ENCODE measurements at regions not wholly inside any gene's neighbourhood (a gene's known extent, or its start where the extent isn't known, plus 50 kb on each side); places are given as distances from the start of the nearest gene placed in this dataset.

- WGBS (ENCODE audit: missing lambda C conversion rate) = 0% methylated on average over 2 of the region's 2 CpGs
- TF ChIP-seq ZSCAN20 (CRISPR knock-in tag; IDR thresholded peaks at IDR 0.05) = no peak
- TF ChIP-seq, protein P1, sequence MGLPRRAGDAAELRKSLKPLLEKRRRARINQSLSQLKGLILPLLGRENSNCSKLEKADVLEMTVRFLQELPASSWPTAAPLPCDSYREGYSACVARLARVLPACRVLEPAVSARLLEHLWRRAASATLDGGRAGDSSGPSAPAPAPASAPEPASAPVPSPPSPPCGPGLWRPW (IDR thresholded peaks at IDR 0.05) = no peak
- no peak for TF ChIP-seq FOSB (CRISPR knock-in tag; IDR thresholded peaks at IDR 0.05)
- no peak for TF ChIP-seq CHD2 (IDR thresholded peaks at IDR 0.05; ENCODE audit: low read length, partially characterized antibody)
- TF ChIP-seq KDM5A (IDR thresholded peaks at IDR 0.05) = no peak
- no peak for TF ChIP-seq RAD21 (conservative IDR thresholded peaks at IDR 0.05 in 1 of 2, IDR thresholded peaks at IDR 0.05 in 1 of 2)
- TF ChIP-seq PBX3 (IDR thresholded peaks at IDR 0.05) = no peak
- TF ChIP-seq, protein P2, sequence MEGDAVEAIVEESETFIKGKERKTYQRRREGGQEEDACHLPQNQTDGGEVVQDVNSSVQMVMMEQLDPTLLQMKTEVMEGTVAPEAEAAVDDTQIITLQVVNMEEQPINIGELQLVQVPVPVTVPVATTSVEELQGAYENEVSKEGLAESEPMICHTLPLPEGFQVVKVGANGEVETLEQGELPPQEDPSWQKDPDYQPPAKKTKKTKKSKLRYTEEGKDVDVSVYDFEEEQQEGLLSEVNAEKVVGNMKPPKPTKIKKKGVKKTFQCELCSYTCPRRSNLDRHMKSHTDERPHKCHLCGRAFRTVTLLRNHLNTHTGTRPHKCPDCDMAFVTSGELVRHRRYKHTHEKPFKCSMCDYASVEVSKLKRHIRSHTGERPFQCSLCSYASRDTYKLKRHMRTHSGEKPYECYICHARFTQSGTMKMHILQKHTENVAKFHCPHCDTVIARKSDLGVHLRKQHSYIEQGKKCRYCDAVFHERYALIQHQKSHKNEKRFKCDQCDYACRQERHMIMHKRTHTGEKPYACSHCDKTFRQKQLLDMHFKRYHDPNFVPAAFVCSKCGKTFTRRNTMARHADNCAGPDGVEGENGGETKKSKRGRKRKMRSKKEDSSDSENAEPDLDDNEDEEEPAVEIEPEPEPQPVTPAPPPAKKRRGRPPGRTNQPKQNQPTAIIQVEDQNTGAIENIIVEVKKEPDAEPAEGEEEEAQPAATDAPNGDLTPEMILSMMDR (IDR thresholded peaks at IDR 0.05) = no peak
- TF ChIP-seq SREBF2 (IDR thresholded peaks at IDR 0.05) = no peak
- no peak for TF ChIP-seq RARB (CRISPR knock-in tag; IDR thresholded peaks at IDR 0.05)
- no peak for TF ChIP-seq POLR2A (IDR thresholded peaks at IDR 0.05; ENCODE audit: low read length)
- no peak for TF ChIP-seq ZNF302 (CRISPR knock-in tag; IDR thresholded peaks at IDR 0.05)
- Histone ChIP-seq H3K4me3 (no peak overlapping the region), H3K4me1 (no peaks in the 10 kb centered on the region), H3K9me3 (no peaks in the 10 kb centered on the region), H3K27ac (no peak overlapping the region), H3K4me2 (no peak overlapping the region)
- ATAC-seq (no peak), DNase-seq (ENCODE audit: low read depth in 1 of 2, low spot score in 1 of 2) (no peak), FAIRE-seq (no peak)
- ChIA-PET CTCF (no interaction called here), POLR2A (no interaction called here)
Observed at GRCh38 chr21:22280851-22281250, 1282.6 kb downstream of the NCAM2 start.

GRCh38 chr21:22288885-22289499 is 1290.8 kb downstream of the NCAM2 start:
- H3K9me3 ChIP-seq = no peaks in the 10 kb centered on the region
- ChIA-PET POLR2A (no interaction called here), CTCF (no interaction called here)
- FAIRE-seq (no peak), DNase-seq (ENCODE audit: low read depth in 1 of 2, low spot score in 1 of 2) (no peak), ATAC-seq (no peak)
- H3K4me3 ChIP-seq = no peak overlapping the region
- H3K4me2 ChIP-seq = no peak overlapping the region
- no peaks in the 10 kb centered on the region for H3K4me1 ChIP-seq
- TF ChIP-seq, protein P1 (IDR thresholded peaks at IDR 0.05) = no peak
- TF ChIP-seq ZFP36 (IDR thresholded peaks at IDR 0.05; ENCODE audit: borderline replicate concordance, partially characterized antibody) (no peak), EHMT2 (IDR thresholded peaks at IDR 0.05; ENCODE audit: low read depth) (no peak), HEYL (CRISPR knock-in tag; IDR thresholded peaks at IDR 0.05) (no peak), KDM5A (IDR thresholded peaks at IDR 0.05) (no peak), ZC3H11A (IDR thresholded peaks at IDR 0.05) (no peak), HDAC2 (IDR thresholded peaks at IDR 0.05) (no peak), HOXB13 (CRISPR knock-in tag; IDR thresholded peaks at IDR 0.05; ENCODE audit: low read depth) (no peak), PBX3 (IDR thresholded peaks at IDR 0.05) (no peak), EHF (CRISPR knock-in tag; IDR thresholded peaks at IDR 0.05) (no peak), RFX5 (IDR thresholded peaks at IDR 0.05) (no peak)
- 35% methylated on average over 2 of the region's 2 CpGs for WGBS (ENCODE audit: missing lambda C conversion rate)
- no peak overlapping the region for H3K27ac ChIP-seq

- no peak overlapping the region for H3K4me3 ChIP-seq
- ChIA-PET CTCF (no interaction called here), POLR2A (no interaction called here)
- WGBS (ENCODE audit: missing lambda C conversion rate) = 14% methylated on average over 3 of the region's 3 CpGs
- no peak for TF ChIP-seq CBX2 (IDR thresholded peaks at IDR 0.05; ENCODE audit: borderline replicate concordance, low read depth)
- TF ChIP-seq RCOR1 (IDR thresholded peaks at IDR 0.05; ENCODE audit: low read depth, low read length) = no peak
- no peak for TF ChIP-seq CHD2 (IDR thresholded peaks at IDR 0.05; ENCODE audit: low read length, partially characterized antibody)
- TF ChIP-seq SREBF2 (IDR thresholded peaks at IDR 0.05) = no peak
- TF ChIP-seq CHD4 (IDR thresholded peaks at IDR 0.05; ENCODE audit: borderline replicate concordance) = no peak
- TF ChIP-seq ZC3H11A (IDR thresholded peaks at IDR 0.05) = no peak
- TF ChIP-seq ZSCAN20 (CRISPR knock-in tag; IDR thresholded peaks at IDR 0.05) = no peak
- TF ChIP-seq, protein P3, sequence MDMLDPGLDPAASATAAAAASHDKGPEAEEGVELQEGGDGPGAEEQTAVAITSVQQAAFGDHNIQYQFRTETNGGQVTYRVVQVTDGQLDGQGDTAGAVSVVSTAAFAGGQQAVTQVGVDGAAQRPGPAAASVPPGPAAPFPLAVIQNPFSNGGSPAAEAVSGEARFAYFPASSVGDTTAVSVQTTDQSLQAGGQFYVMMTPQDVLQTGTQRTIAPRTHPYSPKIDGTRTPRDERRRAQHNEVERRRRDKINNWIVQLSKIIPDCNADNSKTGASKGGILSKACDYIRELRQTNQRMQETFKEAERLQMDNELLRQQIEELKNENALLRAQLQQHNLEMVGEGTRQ (IDR thresholded peaks at IDR 0.05) = no peak
- no peak for TF ChIP-seq ZFP36 (IDR thresholded peaks at IDR 0.05; ENCODE audit: borderline replicate concordance, partially characterized antibody)
- TF ChIP-seq EHF (CRISPR knock-in tag; IDR thresholded peaks at IDR 0.05) = no peak
- no peak for TF ChIP-seq RAD21 (conservative IDR thresholded peaks at IDR 0.05 in 1 of 2, IDR thresholded peaks at IDR 0.05 in 1 of 2)
- TF ChIP-seq HOXB13 (CRISPR knock-in tag; IDR thresholded peaks at IDR 0.05; ENCODE audit: low read depth) = no peak
- FAIRE-seq = no peak
- no peak for ATAC-seq
- H3K27ac ChIP-seq = no peak overlapping the region
- H3K4me1 ChIP-seq = no peaks in the 10 kb centered on the region
- H3K9me3 ChIP-seq = no peaks in the 10 kb centered on the region
- DNase-seq (ENCODE audit: low read depth in 1 of 2, low spot score in 1 of 2) = no peak
- no peak overlapping the region for H3K4me2 ChIP-seq
Observed at GRCh38 chr21:22292144-22292543, 1293.9 kb downstream of the NCAM2 start.
